SK-N-SH treated with all-trans-retinoic acid at 6 μM for 48 hours (cell line): ENCODE measurements at regions not wholly inside any gene's neighbourhood (a gene's known extent, or its start where the extent isn't known, plus 50 kb on each side); places are given as distances from the start of the nearest gene placed in this dataset.

Experiments used
- ATAC-seq: fragments of 200-7000 bp; cut with Tn5 transposase; 3 replicates; pipeline ENCODE4 v1.9.1; 2020; ENCODE audit warnings: mild to moderate bottlenecking, moderate library complexity
- ARNTL ChIP-seq: fragments of 450-650 bp; formaldehyde crosslinking; IDR thresholded peaks from 2 replicates; pipeline ENCODE4 v1.5.0; 2020; ENCODE audit warnings: low read depth, mild to moderate bottlenecking, moderate library complexity, borderline replicate concordance
- CSDC2 ChIP-seq: fragments of 250-450 bp; sonication (Bioruptor Pico); IDR thresholded peaks from 2 replicates; pipeline ENCODE4 v1.5.0; 2020; ENCODE audit warnings: mild to moderate bottlenecking, moderate library complexity
- ESRRG ChIP-seq: fragments of 250-450 bp; sonication (Bioruptor Pico); IDR thresholded peaks from 2 replicates; pipeline ENCODE4 v1.6.1; 2021; ENCODE audit warnings: mild to moderate bottlenecking
- GLIS3 ChIP-seq: fragments of 250-450 bp; sonication (Bioruptor Pico); IDR thresholded peaks from 2 replicates; pipeline ENCODE4 v1.5.0; 2020; ENCODE audit warnings: mild to moderate bottlenecking, moderate library complexity
- ISL1 ChIP-seq: fragments of 250-450 bp; sonication (Bioruptor Pico); IDR thresholded peaks from 2 replicates; pipeline ENCODE4 v2.1.2; 2022; ENCODE audit warnings: mild to moderate bottlenecking, moderate library complexity
- OSR1 ChIP-seq: fragments of 250-450 bp; sonication (Bioruptor Pico); IDR thresholded peaks from 2 replicates; pipeline ENCODE4 v1.8.0; 2022; ENCODE audit warnings: moderate library complexity, mild to moderate bottlenecking, inconsistent platforms
- PPARA ChIP-seq: fragments of 250-450 bp; sonication (Bioruptor Pico); IDR thresholded peaks from 2 replicates; pipeline ENCODE4 v1.5.0; 2020; ENCODE audit warnings: mild to moderate bottlenecking, borderline replicate concordance
- RARB ChIP-seq: fragments of 250-450 bp; sonication (Bioruptor Pico); IDR thresholded peaks from 2 replicates; pipeline ENCODE4 v1.8.0; 2021; ENCODE audit warnings: mild to moderate bottlenecking, moderate library complexity
- SNAI2 ChIP-seq: fragments of 250-450 bp; sonication (Bioruptor Pico); IDR thresholded peaks from 2 replicates; pipeline ENCODE4 v1.5.0; 2020; ENCODE audit warnings: mild to moderate bottlenecking, moderate library complexity
- TCF4 ChIP-seq: fragments of 250-450 bp; sonication (Bioruptor Pico); IDR thresholded peaks from 2 replicates; pipeline ENCODE4 v1.8.0; 2021; ENCODE audit warnings: mild to moderate bottlenecking, moderate library complexity, borderline replicate concordance
- ZC3H10 ChIP-seq: fragments of 250-450 bp; sonication (Bioruptor Pico); IDR thresholded peaks from 2 replicates; pipeline ENCODE4 v1.5.1; 2021; ENCODE audit warnings: mild to moderate bottlenecking, moderate library complexity
- ZFP3 ChIP-seq: fragments of 250-450 bp; sonication (Bioruptor Pico); IDR thresholded peaks from 2 replicates; pipeline ENCODE4 v1.5.0; 2020; ENCODE audit warnings: mild to moderate bottlenecking, moderate library complexity
- ZFP30 ChIP-seq: fragments of 450-650 bp; formaldehyde crosslinking; IDR thresholded peaks from 2 replicates; pipeline ENCODE4 v1.5.0; 2022; ENCODE audit warnings: mild to moderate bottlenecking, moderate library complexity
- ZNF565 ChIP-seq: fragments of 450-650 bp; formaldehyde crosslinking; conservative IDR thresholded peaks from 2 replicates; pipeline ENCODE4 v1.5.0; 2020; ENCODE audit warnings: low read depth, mild to moderate bottlenecking, moderate library complexity
- ZNF70 ChIP-seq: fragments of 450-650 bp; formaldehyde crosslinking; IDR thresholded peaks from 2 replicates; pipeline ENCODE4 v1.5.0; 2020; ENCODE audit warnings: mild to moderate bottlenecking, moderate library complexity
- ZNF8 ChIP-seq: fragments of 450-650 bp; formaldehyde crosslinking; IDR thresholded peaks from 2 replicates; pipeline ENCODE4 v1.5.0; 2020; ENCODE audit warnings: mild to moderate bottlenecking, moderate library complexity
- TF ChIP-seq, protein P1 (sequence below): fragments of 250-450 bp; sonication (Bioruptor Pico); IDR thresholded peaks from 2 replicates; pipeline ENCODE4 v1.5.0; 2020; ENCODE audit warnings: mild to moderate bottlenecking, moderate library complexity
- TF ChIP-seq, protein P2 (sequence below): fragments of 250-450 bp; sonication (Bioruptor Pico); IDR thresholded peaks from 2 replicates; pipeline ENCODE4 v1.8.0; 2021; ENCODE audit warnings: low read depth, mild to moderate bottlenecking, moderate library complexity, borderline replicate concordance
- TF ChIP-seq, protein P3 (sequence below): fragments of 250-450 bp; sonication (Bioruptor Pico); IDR thresholded peaks from 2 replicates; pipeline ENCODE4 v1.5.1; 2020; ENCODE audit warnings: low read depth, mild to moderate bottlenecking, moderate library complexity

DNA sequence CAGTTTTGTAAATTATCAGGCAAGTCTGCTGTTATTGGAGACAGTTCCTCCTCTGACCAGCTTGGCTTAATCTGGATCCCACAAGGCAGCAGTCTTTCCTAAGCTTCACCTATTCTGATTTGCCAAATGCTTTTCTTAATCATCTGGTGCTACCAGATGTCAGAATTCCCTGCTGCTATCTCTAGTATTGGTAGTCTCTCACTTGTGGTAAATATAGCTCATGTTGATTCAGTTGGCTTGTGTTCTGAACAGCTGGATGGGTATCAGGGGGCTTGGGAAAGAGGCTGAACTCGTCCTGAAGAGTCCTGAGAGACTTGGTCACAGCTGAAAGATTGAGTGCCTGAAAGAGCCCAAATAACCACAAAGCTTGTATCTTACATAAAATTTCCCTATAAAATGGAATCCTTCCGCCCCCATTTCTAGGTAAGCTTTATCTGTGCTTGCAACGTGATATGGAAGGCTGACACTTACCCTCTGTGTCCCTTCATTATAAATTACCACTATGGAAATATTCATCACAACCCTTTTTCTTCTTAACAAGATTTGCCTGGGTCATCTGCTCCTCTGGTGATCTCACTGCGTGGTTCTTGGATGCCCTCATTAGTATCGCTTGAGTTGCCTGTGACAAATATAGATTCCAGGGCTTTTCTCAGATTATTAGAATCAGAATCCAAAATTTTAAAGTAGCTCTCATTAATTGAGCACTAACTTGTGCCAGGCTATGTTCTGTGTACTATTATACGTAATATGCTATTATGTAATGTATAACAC is 104.1 kb upstream of the GPRIN3 start:
- ATAC-seq = no peak
- TF ChIP-seq ESRRG (CRISPR knock-in tag) (no peak), ZNF565 (CRISPR knock-in tag) (no peak), ZNF8 (no peak), TCF4 (no peak), ZC3H10 (CRISPR knock-in tag) (no peak), ZFP3 (no peak), PPARA (CRISPR knock-in tag) (no peak), CSDC2 (CRISPR knock-in tag) (no peak), OSR1 (CRISPR knock-in tag) (no peak), ZFP30 (CRISPR knock-in tag) (no peak), GLIS3 (CRISPR knock-in tag) (no peak), ARNTL (CRISPR knock-in tag) (no peak)
- TF ChIP-seq, protein P1, sequence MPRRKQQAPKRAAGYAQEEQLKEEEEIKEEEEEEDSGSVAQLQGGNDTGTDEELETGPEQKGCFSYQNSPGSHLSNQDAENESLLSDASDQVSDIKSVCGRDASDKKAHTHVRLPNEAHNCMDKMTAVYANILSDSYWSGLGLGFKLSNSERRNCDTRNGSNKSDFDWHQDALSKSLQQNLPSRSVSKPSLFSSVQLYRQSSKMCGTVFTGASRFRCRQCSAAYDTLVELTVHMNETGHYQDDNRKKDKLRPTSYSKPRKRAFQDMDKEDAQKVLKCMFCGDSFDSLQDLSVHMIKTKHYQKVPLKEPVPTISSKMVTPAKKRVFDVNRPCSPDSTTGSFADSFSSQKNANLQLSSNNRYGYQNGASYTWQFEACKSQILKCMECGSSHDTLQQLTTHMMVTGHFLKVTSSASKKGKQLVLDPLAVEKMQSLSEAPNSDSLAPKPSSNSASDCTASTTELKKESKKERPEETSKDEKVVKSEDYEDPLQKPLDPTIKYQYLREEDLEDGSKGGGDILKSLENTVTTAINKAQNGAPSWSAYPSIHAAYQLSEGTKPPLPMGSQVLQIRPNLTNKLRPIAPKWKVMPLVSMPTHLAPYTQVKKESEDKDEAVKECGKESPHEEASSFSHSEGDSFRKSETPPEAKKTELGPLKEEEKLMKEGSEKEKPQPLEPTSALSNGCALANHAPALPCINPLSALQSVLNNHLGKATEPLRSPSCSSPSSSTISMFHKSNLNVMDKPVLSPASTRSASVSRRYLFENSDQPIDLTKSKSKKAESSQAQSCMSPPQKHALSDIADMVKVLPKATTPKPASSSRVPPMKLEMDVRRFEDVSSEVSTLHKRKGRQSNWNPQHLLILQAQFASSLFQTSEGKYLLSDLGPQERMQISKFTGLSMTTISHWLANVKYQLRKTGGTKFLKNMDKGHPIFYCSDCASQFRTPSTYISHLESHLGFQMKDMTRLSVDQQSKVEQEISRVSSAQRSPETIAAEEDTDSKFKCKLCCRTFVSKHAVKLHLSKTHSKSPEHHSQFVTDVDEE (CRISPR knock-in tag) = no peak
- TF ChIP-seq, protein P2, sequence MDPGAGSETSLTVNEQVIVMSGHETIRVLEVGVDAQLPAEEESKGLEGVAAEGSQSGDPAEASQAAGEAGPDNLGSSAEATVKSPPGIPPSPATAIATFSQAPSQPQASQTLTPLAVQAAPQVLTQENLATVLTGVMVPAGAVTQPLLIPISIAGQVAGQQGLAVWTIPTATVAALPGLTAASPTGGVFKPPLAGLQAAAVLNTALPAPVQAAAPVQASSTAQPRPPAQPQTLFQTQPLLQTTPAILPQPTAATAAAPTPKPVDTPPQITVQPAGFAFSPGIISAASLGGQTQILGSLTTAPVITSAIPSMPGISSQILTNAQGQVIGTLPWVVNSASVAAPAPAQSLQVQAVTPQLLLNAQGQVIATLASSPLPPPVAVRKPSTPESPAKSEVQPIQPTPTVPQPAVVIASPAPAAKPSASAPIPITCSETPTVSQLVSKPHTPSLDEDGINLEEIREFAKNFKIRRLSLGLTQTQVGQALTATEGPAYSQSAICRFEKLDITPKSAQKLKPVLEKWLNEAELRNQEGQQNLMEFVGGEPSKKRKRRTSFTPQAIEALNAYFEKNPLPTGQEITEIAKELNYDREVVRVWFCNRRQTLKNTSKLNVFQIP (CRISPR knock-in tag) = no peak
- TF ChIP-seq, protein P3, sequence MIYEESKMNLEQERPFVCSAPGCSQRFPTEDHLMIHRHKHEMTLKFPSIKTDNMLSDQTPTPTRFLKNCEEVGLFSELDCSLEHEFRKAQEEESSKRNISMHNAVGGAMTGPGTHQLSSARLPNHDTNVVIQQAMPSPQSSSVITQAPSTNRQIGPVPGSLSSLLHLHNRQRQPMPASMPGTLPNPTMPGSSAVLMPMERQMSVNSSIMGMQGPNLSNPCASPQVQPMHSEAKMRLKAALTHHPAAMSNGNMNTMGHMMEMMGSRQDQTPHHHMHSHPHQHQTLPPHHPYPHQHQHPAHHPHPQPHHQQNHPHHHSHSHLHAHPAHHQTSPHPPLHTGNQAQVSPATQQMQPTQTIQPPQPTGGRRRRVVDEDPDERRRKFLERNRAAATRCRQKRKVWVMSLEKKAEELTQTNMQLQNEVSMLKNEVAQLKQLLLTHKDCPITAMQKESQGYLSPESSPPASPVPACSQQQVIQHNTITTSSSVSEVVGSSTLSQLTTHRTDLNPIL (CRISPR knock-in tag) = no peak

DNA sequence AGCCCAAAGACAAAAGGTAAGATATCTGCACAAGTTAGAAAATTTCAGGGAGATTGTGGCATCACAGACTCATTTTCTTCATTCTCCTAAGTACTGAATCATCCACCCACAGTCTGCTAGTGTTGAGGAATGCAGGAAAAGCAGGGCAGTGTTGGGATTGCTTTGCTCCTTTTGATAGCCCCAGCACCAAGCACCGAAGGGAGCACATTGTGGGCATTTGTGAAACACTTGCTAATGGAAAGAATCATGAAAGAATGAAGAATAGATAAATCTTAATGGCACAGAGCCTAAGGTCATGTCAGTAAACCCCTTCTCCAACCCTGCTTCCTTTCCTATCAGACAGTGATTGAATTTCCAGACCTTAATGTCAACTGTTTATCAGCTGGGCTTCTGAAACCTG is 103.1 kb upstream of the GPRIN3 start:
- peak; percentile 72; the same call in 2 of the 3 replicates for ATAC-seq
- TF ChIP-seq ZFP30 (CRISPR knock-in tag) = no peak
- no peak for TF ChIP-seq TCF4
- TF ChIP-seq RARB (CRISPR knock-in tag) = no peak
- TF ChIP-seq ZFP3 = no peak
- peak; percentile 52; the same call in 1 of the 2 replicates for TF ChIP-seq SNAI2 (CRISPR knock-in tag)

DNA sequence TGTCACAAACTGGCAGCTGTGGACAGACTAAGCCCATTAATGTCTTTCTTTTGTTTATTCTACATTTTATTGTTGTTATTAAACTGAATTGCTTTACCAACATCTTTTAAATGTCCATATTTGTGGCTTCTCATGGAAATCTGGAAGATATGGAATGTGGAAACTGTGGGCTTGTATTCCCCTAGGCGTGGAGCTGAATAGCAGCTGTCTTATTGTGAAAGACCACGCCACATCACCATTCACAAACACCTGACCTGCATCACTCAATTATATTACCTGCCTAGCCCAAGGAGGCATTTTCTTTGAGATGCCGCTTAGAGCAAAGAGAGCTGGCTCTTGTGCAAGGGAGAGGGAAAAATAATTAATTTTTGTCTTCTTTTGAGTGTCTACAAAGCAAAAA is 96.9 kb upstream of the GPRIN3 start:
- no peak for ATAC-seq

DNA sequence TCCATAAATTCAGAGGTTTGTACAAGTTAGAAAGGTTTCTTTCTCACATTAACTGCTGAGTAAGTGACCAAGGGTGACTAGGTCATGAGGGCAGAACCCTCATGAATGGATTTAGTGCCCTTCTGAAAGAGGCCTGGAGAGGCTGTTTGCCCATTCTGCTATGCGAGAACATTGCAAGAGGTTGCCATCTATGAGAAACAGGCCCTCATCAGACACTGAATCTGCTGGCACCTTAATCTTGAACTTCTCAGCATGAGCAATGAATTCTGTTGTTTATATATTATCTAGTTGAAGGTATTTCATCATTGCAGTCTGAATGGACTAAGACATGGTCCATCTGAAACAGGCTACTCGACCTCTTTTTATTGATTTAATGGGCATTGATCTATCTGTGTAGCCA is 96.2 kb upstream of the GPRIN3 start:
- TF ChIP-seq ISL1 (CRISPR knock-in tag) (no peak), PPARA (CRISPR knock-in tag) (no peak), ZNF70 (CRISPR knock-in tag) (no peak)
- TF ChIP-seq, all 23 proteins: peak for 0
- no peak for ATAC-seq

More for the DNA sequence above, 96.9 kb upstream of the GPRIN3 start:
- TF ChIP-seq, protein P1 (CRISPR knock-in tag) = no peak
